A673 (cell line): ENCODE measurements at regions not wholly inside any gene's neighbourhood (a gene's known extent, or its start where the extent isn't known, plus 50 kb on each side); places are given as distances from the start of the nearest gene placed in this dataset.

Source experiments
- CTCF ChIP-seq: fragments of 300-800, 200-600 bp; sonication (generic); conservative IDR thresholded peaks from 2 replicates; pipeline ENCODE4 v1.5.1; 2017; ENCODE audit warnings: low read depth, mild to moderate bottlenecking, antibody characterized with exemption, low read length, moderate library complexity, mixed read lengths
- EZH2 ChIP-seq: fragments of 200-600 bp; sonication (generic); IDR thresholded peaks from 2 replicates; pipeline ENCODE4 v1.6.1; 2017; ENCODE audit warnings: borderline replicate concordance, low read depth, mild to moderate bottlenecking, mixed read lengths, antibody characterized with exemption, low read length; ENCODE audit not compliant: poor library complexity, severe bottlenecking

GRCh38 chr18:67634631-67635338 is 118.3 kb upstream of the DSEL start:
- TF ChIP-seq CTCF (no peak), EZH2 (no peak)
